ENCODE measurements at regions not wholly inside any gene's neighbourhood (a gene's known extent, or its start where the extent isn't known, plus 50 kb on each side); places are given as distances from the start of the nearest gene placed in this dataset.

DNA sequence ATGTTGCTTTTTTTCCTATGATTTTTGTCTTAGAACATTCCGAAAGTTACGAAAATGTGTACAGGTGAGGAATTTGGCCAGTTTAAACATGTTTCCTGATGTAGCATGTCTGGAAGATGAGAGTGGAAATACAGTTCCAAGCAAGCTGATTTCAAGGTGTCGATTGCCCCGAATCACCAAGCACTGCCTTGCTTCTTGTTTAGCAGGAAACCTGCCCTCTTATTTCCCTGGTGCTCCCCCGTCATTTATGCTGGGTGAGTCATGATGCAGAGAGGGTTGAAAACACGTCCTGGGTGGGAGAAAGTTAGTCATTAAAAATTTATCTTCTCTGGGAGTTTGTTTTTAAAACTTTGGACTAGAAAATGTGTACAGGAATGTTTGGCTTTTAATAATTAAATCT, 608.6 kb upstream of the EEF2KMT start:
- TF ChIP-seq MAFK (IDR thresholded peaks at IDR 0.05; ENCODE audit: low read depth, low read length) (no peak), CTCF (conservative IDR thresholded peaks at IDR 0.05; ENCODE audit: low read depth, low read length) (no peak), BHLHE40 (IDR thresholded peaks at IDR 0.05; ENCODE audit: low read depth, low read length) (no peak), POLR2A (IDR thresholded peaks at IDR 0.05; ENCODE audit: low read depth, low read length) (no peak), CEBPB (IDR thresholded peaks at IDR 0.05; ENCODE audit: low read depth, low read length) (no peak), SMC3 (IDR thresholded peaks at IDR 0.05; ENCODE audit: low read depth, low read length) (no peak), MXI1 (IDR thresholded peaks at IDR 0.05; ENCODE audit: borderline replicate concordance, low read depth, low read length) (no peak), RCOR1 (IDR thresholded peaks at IDR 0.05; ENCODE audit: insufficient replicate concordance, low read length) (no peak), USF2 (IDR thresholded peaks at IDR 0.05; ENCODE audit: low read depth, low read length) (no peak), RAD21 (IDR thresholded peaks at IDR 0.05; ENCODE audit: low read length) (no peak), CHD1 (IDR thresholded peaks at IDR 0.05; ENCODE audit: low read depth, low read length) (no peak)
- TF ChIP-seq, protein P1, sequence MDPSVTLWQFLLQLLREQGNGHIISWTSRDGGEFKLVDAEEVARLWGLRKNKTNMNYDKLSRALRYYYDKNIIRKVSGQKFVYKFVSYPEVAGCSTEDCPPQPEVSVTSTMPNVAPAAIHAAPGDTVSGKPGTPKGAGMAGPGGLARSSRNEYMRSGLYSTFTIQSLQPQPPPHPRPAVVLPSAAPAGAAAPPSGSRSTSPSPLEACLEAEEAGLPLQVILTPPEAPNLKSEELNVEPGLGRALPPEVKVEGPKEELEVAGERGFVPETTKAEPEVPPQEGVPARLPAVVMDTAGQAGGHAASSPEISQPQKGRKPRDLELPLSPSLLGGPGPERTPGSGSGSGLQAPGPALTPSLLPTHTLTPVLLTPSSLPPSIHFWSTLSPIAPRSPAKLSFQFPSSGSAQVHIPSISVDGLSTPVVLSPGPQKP (IDR thresholded peaks at IDR 0.05; ENCODE audit: borderline replicate concordance, low read depth, low read length) = no peak
